H7 (cell line): ENCODE measurements at regions not wholly inside any gene's neighbourhood (a gene's known extent, or its start where the extent isn't known, plus 50 kb on each side); places are given as distances from the start of the nearest gene placed in this dataset.
"Not testable (repeated sequence)": the region's sequence is repeated elsewhere in the genome, so short reads cannot be mapped to it uniquely, and the experiment has no call there.

ENCODE experiments used
- DNase-seq: peaks from one replicate; pipeline ENCODE4 v3.0.0; 2012
- H3K27me3 ChIP-seq: 2 replicates; pipeline ENCODE4 v1.6.0; 2011; ENCODE audit warnings: mild to moderate bottlenecking, low read length; ENCODE audit not compliant: control insufficient read depth, insufficient read depth
- H3K36me3 ChIP-seq: replicated peaks from 2 replicates; pipeline ENCODE4 v1.5.1; 2011; ENCODE audit warnings: low read length; ENCODE audit not compliant: control insufficient read depth, insufficient read depth
- H3K4me3 ChIP-seq: 2 replicates; pipeline ENCODE4 v1.5.1; 2011; ENCODE audit warnings: low read depth, mild to moderate bottlenecking, control low read depth, low read length, moderate library complexity; ENCODE audit not compliant: insufficient read depth

- Histone ChIP-seq H3K36me3 (no peaks in the 10 kb centered on the region), H3K4me3 (no peak overlapping the region), H3K27me3 (no peaks in the 10 kb centered on the region)
- no peak for DNase-seq
Observed at GRCh38 chr7:131792311-131792710, 235.9 kb upstream of the PODXL start.

DNA sequence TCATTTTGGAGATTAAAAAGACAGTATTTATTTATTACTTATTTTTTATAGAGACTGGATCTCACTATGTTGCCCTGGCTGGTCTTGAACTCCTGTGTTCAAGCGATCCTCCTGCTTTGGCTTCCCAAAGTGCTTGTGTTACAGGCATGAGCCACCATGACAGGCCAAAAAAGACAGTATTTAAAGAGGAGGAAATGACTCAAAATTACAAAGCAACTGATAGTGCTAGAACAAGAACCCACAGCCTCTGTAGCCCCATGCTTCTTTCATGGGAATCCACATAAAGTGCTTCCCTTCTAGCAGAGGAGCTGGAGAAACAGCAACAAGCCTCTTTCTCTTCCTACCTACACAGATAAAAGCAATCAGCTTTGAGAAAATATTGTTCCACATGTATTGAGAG lies 230.7 kb upstream of the PODXL start:
- DNase-seq, result no peak
- H3K36me3 ChIP-seq, result no peaks in the 10 kb centered on the region
- no peak overlapping the region for H3K4me3 ChIP-seq
- H3K27me3 ChIP-seq, result no peaks in the 10 kb centered on the region

- Histone ChIP-seq H3K27me3 (no peaks in the 10 kb centered on the region), H3K36me3 (no peaks in the 10 kb centered on the region), H3K4me3 (no peak overlapping the region)
- DNase-seq, result no peak
Observed at GRCh38 chr7:131786204-131786603, 229.8 kb upstream of the PODXL start.

- no peak for DNase-seq
- no peak overlapping the region for H3K4me3 ChIP-seq
- H3K36me3 ChIP-seq, result no peaks in the 10 kb centered on the region
- H3K27me3 ChIP-seq, result no peaks in the 10 kb centered on the region
Observed at GRCh38 chr7:131778601-131779000, 222.2 kb upstream of the PODXL start.

- no peaks in the 10 kb centered on the region for H3K36me3 ChIP-seq
- peak; percentile 43 for DNase-seq
- H3K4me3 ChIP-seq, result no peak overlapping the region
- H3K27me3 ChIP-seq, result no peaks in the 10 kb centered on the region
Observed at GRCh38 chr7:131774419-131775220, 218.2 kb upstream of the PODXL start.

GRCh38 chr7:131773413-131773812 lies 217.0 kb upstream of the PODXL start:
- Histone ChIP-seq H3K36me3 (no peaks in the 10 kb centered on the region), H3K4me3 (no peak overlapping the region)

GRCh38 chr7:131769241-131769640 lies 212.8 kb upstream of the PODXL start:
- Histone ChIP-seq H3K27me3 (no peaks in the 10 kb centered on the region), H3K4me3 (no peak overlapping the region), H3K36me3 (no peaks in the 10 kb centered on the region)
- no peak for DNase-seq

More at GRCh38 chr7:131773413-131773812, 217.0 kb upstream of the PODXL start:
- no peaks in the 10 kb centered on the region for H3K27me3 ChIP-seq
- DNase-seq, result no peak

DNA sequence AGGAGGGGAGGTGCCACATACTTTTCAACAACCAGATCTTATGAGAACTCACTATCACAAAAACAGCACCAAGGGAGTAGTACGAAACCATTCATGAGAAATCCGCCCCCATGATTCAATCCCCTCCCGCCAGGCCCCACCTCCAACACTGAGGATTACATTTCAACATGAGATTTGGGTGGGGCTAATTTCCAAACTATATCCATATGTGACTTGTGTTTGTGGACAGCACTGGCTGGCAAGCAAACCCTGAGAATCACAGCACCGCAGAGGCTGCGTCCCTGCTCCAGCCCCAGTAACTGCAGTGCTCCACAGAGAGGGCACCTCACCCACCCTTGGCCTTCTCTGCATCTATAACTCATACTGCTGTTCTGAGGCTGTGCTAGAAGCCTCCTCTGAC lies 211.2 kb upstream of the PODXL start:
- Histone ChIP-seq H3K4me3 (no peak overlapping the region), H3K27me3 (no peaks in the 10 kb centered on the region), H3K36me3 (no peaks in the 10 kb centered on the region)
- DNase-seq, result no peak

DNA sequence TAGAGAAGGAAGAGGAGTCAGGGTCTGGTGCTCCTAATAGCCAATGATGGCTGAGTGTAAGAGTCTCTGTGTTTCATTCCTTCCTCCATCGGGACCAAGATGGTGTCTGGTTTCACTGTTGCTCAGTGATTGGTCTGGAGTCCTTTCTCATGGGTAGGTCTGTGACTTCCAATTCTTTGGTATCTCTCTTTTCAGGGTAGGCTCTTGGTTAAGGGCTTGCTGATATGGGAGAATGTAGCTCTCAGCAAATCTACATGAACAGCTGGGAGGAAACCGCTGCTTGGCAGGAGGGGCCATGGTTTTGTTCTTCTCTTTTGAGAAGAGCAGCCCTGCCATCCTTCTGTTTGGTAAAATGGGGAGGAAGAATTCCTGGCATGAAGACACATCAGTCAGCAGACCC lies 209.1 kb upstream of the PODXL start:
- DNase-seq, result no peak
- H3K4me3 ChIP-seq, result no peak overlapping the region
- no peaks in the 10 kb centered on the region for H3K27me3 ChIP-seq
- H3K36me3 ChIP-seq, result no peaks in the 10 kb centered on the region

GRCh38 chr7:131764143-131764775 lies 207.8 kb upstream of the PODXL start:
- Histone ChIP-seq H3K27me3 (no peaks in the 10 kb centered on the region), H3K36me3 (no peaks in the 10 kb centered on the region)
- no peak for DNase-seq

GRCh38 chr7:131762753-131763152 lies 206.3 kb upstream of the PODXL start:
- H3K36me3 ChIP-seq, result no peaks in the 10 kb centered on the region
- DNase-seq, result no peak
- no peak overlapping the region for H3K4me3 ChIP-seq
- no peaks in the 10 kb centered on the region for H3K27me3 ChIP-seq

More at GRCh38 chr7:131764143-131764775, 207.8 kb upstream of the PODXL start:
- no peak overlapping the region for H3K4me3 ChIP-seq

DNA sequence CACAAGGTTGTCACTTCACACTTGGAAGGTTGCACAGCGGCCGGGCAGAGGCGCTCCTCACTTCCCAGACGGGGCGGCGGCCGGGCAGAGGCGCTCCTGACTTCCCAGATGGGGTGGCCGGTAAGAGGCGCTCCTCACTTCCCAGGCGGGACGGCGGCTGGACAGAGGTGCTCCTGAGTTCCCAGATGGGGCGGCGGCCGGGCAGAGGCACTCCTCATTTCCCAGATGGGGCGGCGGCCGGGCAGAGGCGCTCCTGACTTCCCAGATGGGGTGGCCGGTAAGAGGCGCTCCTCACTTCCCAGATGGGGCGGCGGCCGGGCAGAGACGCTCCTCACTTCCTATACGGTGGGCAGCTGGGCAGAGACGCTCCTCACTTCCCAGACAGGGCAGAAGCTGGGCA lies 199.4 kb upstream of the PODXL start:
- H3K36me3 ChIP-seq, H3K27me3 ChIP-seq, H3K4me3 ChIP-seq, DNase-seq: not testable (repeated sequence)

DNA sequence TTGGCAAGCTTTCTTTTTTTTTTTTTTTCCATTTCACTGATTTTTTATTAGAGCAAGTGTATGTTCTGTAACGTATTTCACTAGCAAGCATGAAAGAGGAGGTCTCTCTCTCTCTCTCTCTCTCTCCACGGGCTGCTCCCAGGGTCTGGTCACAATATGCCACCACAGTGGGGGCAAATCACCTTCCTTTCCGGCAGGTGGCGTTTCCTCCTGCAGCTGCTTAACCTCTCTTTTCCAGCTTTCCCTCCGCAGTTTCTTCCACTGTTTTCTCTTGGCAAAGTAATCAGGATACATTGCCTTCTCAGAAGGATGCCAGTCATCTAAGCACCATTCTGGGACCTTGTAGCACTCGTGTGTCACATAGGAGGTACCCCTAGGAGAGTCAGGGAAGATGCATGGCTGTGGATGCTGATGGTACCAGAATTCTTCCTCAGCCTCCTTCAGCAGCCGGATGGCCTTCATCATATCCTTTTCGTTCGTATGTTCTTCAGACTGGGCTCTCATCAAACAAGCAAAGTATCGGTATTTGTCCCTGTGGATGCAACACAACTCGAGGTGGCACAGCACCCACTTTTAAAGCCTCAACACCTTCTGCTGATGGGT lies 197.3 kb upstream of the PODXL start:
- DNase-seq, result peak; percentile 82
- no peak overlapping the region for H3K4me3 ChIP-seq
- no peaks in the 10 kb centered on the region for H3K36me3 ChIP-seq
- no peaks in the 10 kb centered on the region for H3K27me3 ChIP-seq

DNA sequence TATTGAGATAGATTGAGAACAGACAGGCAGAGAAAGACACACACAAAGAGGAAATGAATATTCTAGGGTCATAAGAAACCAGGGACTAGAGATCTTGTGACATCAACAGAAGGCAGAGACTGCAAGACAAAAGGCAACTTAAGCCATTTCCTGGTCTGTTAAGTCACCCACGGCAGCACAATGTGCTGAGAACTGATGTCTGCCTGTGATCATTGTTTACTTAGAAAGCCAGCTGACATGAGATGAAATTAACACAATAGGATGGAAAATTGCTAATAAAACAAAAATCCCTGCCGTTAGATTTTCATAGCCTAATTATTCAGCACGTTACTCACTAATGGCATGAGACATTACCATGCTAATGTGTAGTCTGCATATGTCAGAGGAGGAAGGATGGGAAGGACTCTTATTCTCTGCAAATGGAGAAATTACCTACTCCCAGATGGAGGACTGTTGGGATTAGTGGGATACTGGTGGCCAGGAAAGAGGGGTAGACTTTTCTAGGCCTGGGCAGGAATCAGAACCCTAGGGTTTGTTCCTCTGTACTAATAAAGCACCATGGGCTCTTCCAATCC lies 191.3 kb upstream of the PODXL start:
- no peaks in the 10 kb centered on the region for H3K36me3 ChIP-seq
- DNase-seq, result no peak
- H3K4me3 ChIP-seq, result no peak overlapping the region
- H3K27me3 ChIP-seq, result no peaks in the 10 kb centered on the region
